ENCODE measurements at regions not wholly inside any gene's neighbourhood (a gene's known extent, or its start where the extent isn't known, plus 50 kb on each side); places are given as distances from the start of the nearest gene placed in this dataset.

GRCh38 chr2:121063471-121063870, 221.5 kb downstream of the TFCP2L1 start:
- Histone ChIP-seq H3K27ac (ENCODE audit: extremely low read length, insufficient read depth, low read length) (no peak overlapping the region), H4K20me1 (ENCODE audit: insufficient read depth, low read length) (peaks cover 3% of the 10 kb centered on the region; the same call in 1 of the 2 replicates), H3K4me1 (ENCODE audit: insufficient read depth, low read length) (no peaks in the 10 kb centered on the region), H3K4me2 (ENCODE audit: low read depth, low read length) (no peak overlapping the region), H3K4me3 (replicated peaks in 1 of 3; ENCODE audit: insufficient read depth in 1 of 3, low read depth in 2 of 3, low read length in 3 of 3) (no peak overlapping the region), H3K9me3 (ENCODE audit: low read length) (no peaks in the 10 kb centered on the region), H3K9ac (ENCODE audit: insufficient read depth, low read depth, low read length) (no peak overlapping the region), H3K27me3 (ENCODE audit: control insufficient read depth in 1 of 2, insufficient read depth in 2 of 2, low read length in 2 of 2) (peaks cover 22 to 94% of the 10 kb centered on the region in 2 experiments), H3K36me3 (replicated peaks in 1 of 2; ENCODE audit: control insufficient read depth in 1 of 2, insufficient read depth in 2 of 2, low read length in 2 of 2) (no peaks in the 10 kb centered on the region), H2AFZ (ENCODE audit: low read length) (no peak overlapping the region), H3K79me2 (ENCODE audit: insufficient read depth, low read length) (no peaks in the 10 kb centered on the region)
- ChIA-PET CTCF (ENCODE audit: low intra/inter-chr PET ratio, low total read pairs) (no interaction called here), POLR2A (no interaction called here)
- TF ChIP-seq ZNF335 (CRISPR knock-in tag; IDR thresholded peaks at IDR 0.05) (no peak), KIAA2018 (CRISPR knock-in tag; IDR thresholded peaks at IDR 0.05; ENCODE audit: borderline replicate concordance) (no peak), SRSF9 (IDR thresholded peaks at IDR 0.05; ENCODE audit: borderline replicate concordance, insufficient read depth, low read depth, low read length, poor library complexity, severe bottlenecking) (no peak), ZNF713 (CRISPR knock-in tag; IDR thresholded peaks at IDR 0.05) (no peak), MATR3 (CRISPR knock-in tag; IDR thresholded peaks at IDR 0.05) (no peak), ZNF136 (CRISPR knock-in tag; IDR thresholded peaks at IDR 0.05; ENCODE audit: low read depth) (no peak), ZNF567 (CRISPR knock-in tag; IDR thresholded peaks at IDR 0.05; ENCODE audit: borderline replicate concordance) (no peak), HDAC2 (CRISPR knock-in tag; IDR thresholded peaks at IDR 0.05) (no peak)
- DNase-seq (ENCODE audit: low spot score) = no peak
- ATAC-seq = no peak
- intact Hi-C loops (cut with micrococcal nuclease; ENCODE audit: unreplicated experiment) = no loop called here
- in situ Hi-C loops (cut with HindIII; ENCODE audit: extremely low pct_ligation_motif_present, low pct_unique_long_range_greater_than_20kb) = no loop called here
- BruUV-seq (replicated peaks) = no TSS peak
- FAIRE-seq = no peak
- WGBS (ENCODE audit: low lambda C conversion rate) = 6% methylated on average over 3 of the region's 3 CpGs

Measured in HepG2 (cell line).